Spinal cord (tissue), 9 donors: ENCODE measurements at regions not wholly inside any gene's neighbourhood (a gene's known extent, or its start where the extent isn't known, plus 50 kb on each side); places are given as distances from the start of the nearest gene placed in this dataset.

Source experiments
- DNase-seq, 6 donors: peaks; one replicate each; pipeline versions ENCODE4 v3.0.0 to v3.0.0-alpha.2; 2013 to 2015; ENCODE audit warnings: low spot score in 6 of 6, low read depth in 4 of 6
- H3K27ac ChIP-seq: one replicate; pipeline ENCODE4 v1.5.1; 2013; ENCODE audit warnings: low read depth, low read length, control low read depth
- H3K27me3 ChIP-seq: one replicate; pipeline ENCODE4 v1.6.1; 2013; ENCODE audit warnings: low read length; ENCODE audit not compliant: control insufficient read depth, insufficient read depth
- H3K36me3 ChIP-seq: one replicate; pipeline ENCODE4 v1.6.1; 2013; ENCODE audit warnings: low read length; ENCODE audit not compliant: control insufficient read depth, insufficient read depth
- H3K4me1 ChIP-seq: one replicate; pipeline ENCODE4 v1.6.1; 2013; ENCODE audit warnings: low read length; ENCODE audit not compliant: control insufficient read depth, insufficient read depth
- H3K4me3 ChIP-seq: one replicate; pipeline ENCODE4 v1.5.1; 2013; ENCODE audit warnings: low read depth, low read length, control low read depth
- H3K9me3 ChIP-seq: one replicate; pipeline ENCODE4 v1.6.1; 2013; ENCODE audit warnings: low read length; ENCODE audit not compliant: control insufficient read depth, insufficient read depth
- WGBS: methylation state at CpG from one replicate; pipeline ENCODE4 v1.1.5; 2013; ENCODE audit warnings: missing lambda C conversion rate; ENCODE audit not compliant: insufficient coverage; 5-methylcytosine and 5-hydroxymethylcytosine counted together
- donor health status: healthy.

GRCh38 chr21:23686737-23687523, 1920.4 kb downstream of the MRPL39 start:
- no peak for DNase-seq
- WGBS: no CpG with 5 or more reads among the region's 3 CpGs

GRCh38 chr21:23684431-23684830, 1922.8 kb downstream of the MRPL39 start:
- no peaks in the 10 kb centered on the region for H3K36me3 ChIP-seq
- no peak overlapping the region for H3K4me3 ChIP-seq
- H3K27me3 ChIP-seq: no peaks in the 10 kb centered on the region
- no peak overlapping the region for H3K27ac ChIP-seq
- no peaks in the 10 kb centered on the region for H3K9me3 ChIP-seq
- no peaks in the 10 kb centered on the region for H3K4me1 ChIP-seq
- DNase-seq: peak in 1 of 6 donors; percentile 44
- no CpG with 5 or more reads among the region's 2 CpGs for WGBS

More at GRCh38 chr21:23686737-23687523, 1920.4 kb downstream of the MRPL39 start:
- Histone ChIP-seq H3K36me3 (no peaks in the 10 kb centered on the region), H3K4me1 (no peaks in the 10 kb centered on the region), H3K4me3 (no peak overlapping the region), H3K27me3 (no peaks in the 10 kb centered on the region), H3K9me3 (no peaks in the 10 kb centered on the region), H3K27ac (no peak overlapping the region)

GRCh38 chr21:23664193-23664694, 1943.0 kb downstream of the MRPL39 start:
- Histone ChIP-seq H3K27me3 (no peaks in the 10 kb centered on the region), H3K27ac (no peak overlapping the region), H3K9me3 (no peaks in the 10 kb centered on the region), H3K4me3 (no peak overlapping the region), H3K4me1 (no peaks in the 10 kb centered on the region), H3K36me3 (no peaks in the 10 kb centered on the region)
- WGBS: 73% methylated on average over 2 of the region's 3 CpGs
- no peak for DNase-seq

- WGBS: no CpG with 5 or more reads among the region's 3 CpGs
Measured at GRCh38 chr21:23660560-23660959, 1946.7 kb downstream of the MRPL39 start.

GRCh38 chr21:23644768-23645167, 1962.5 kb downstream of the MRPL39 start:
- Histone ChIP-seq H3K4me1 (peaks cover 5% of the 10 kb centered on the region), H3K36me3 (no peaks in the 10 kb centered on the region), H3K27me3 (no peaks in the 10 kb centered on the region), H3K4me3 (no peak overlapping the region), H3K9me3 (no peaks in the 10 kb centered on the region), H3K27ac (no peak overlapping the region)
- no peak for DNase-seq
- WGBS: 71% methylated on average over 1 of the region's 2 CpGs

More at GRCh38 chr21:23660560-23660959, 1946.7 kb downstream of the MRPL39 start:
- Histone ChIP-seq H3K4me1 (no peaks in the 10 kb centered on the region), H3K27ac (no peak overlapping the region), H3K4me3 (no peak overlapping the region), H3K9me3 (no peaks in the 10 kb centered on the region), H3K27me3 (no peaks in the 10 kb centered on the region), H3K36me3 (no peaks in the 10 kb centered on the region)
- no peak for DNase-seq

- no peaks in the 10 kb centered on the region for H3K27me3 ChIP-seq
- H3K36me3 ChIP-seq: no peaks in the 10 kb centered on the region
- no peak overlapping the region for H3K27ac ChIP-seq
- H3K9me3 ChIP-seq: no peaks in the 10 kb centered on the region
- no peaks in the 10 kb centered on the region for H3K4me1 ChIP-seq
- WGBS: 88% methylated on average over 1 of the region's 2 CpGs
- H3K4me3 ChIP-seq: no peak overlapping the region
- DNase-seq: no peak
Measured at GRCh38 chr21:23639721-23640120, 1967.6 kb downstream of the MRPL39 start.

- WGBS: no CpG with 5 or more reads among the region's 1 CpG
- Histone ChIP-seq H3K27me3 (no peaks in the 10 kb centered on the region), H3K27ac (no peak overlapping the region), H3K4me1 (no peaks in the 10 kb centered on the region), H3K4me3 (no peak overlapping the region), H3K9me3 (no peaks in the 10 kb centered on the region), H3K36me3 (no peaks in the 10 kb centered on the region)
- peak in 2 of 6 donors; percentile 31 to 74 for DNase-seq
Measured at GRCh38 chr21:23638131-23638695, 1969.1 kb downstream of the MRPL39 start.

- H3K4me1 ChIP-seq: no peaks in the 10 kb centered on the region
- DNase-seq: peak in 1 of 6 donors; percentile 87
- WGBS: no CpG with 5 or more reads among the region's 5 CpGs
Measured at GRCh38 chr21:23633447-23633940, 1973.8 kb downstream of the MRPL39 start.

GRCh38 chr21:23624281-23624680, 1983.0 kb downstream of the MRPL39 start:
- no peaks in the 10 kb centered on the region for H3K4me1 ChIP-seq

More at GRCh38 chr21:23633447-23633940, 1973.8 kb downstream of the MRPL39 start:
- Histone ChIP-seq H3K9me3 (no peaks in the 10 kb centered on the region), H3K27ac (no peak overlapping the region), H3K4me3 (no peak overlapping the region), H3K36me3 (no peaks in the 10 kb centered on the region), H3K27me3 (no peaks in the 10 kb centered on the region)

More at GRCh38 chr21:23624281-23624680, 1983.0 kb downstream of the MRPL39 start:
- Histone ChIP-seq H3K4me3 (no peak overlapping the region), H3K27ac (no peak overlapping the region), H3K27me3 (no peaks in the 10 kb centered on the region), H3K9me3 (no peaks in the 10 kb centered on the region), H3K36me3 (no peaks in the 10 kb centered on the region)
- WGBS: 83% methylated on average over 1 of the region's 3 CpGs
- peak in 1 of 6 donors; percentile 24 for DNase-seq
